ENCODE measurements at regions not wholly inside any gene's neighbourhood (a gene's known extent, or its start where the extent isn't known, plus 50 kb on each side); places are given as distances from the start of the nearest gene placed in this dataset.

DNA sequence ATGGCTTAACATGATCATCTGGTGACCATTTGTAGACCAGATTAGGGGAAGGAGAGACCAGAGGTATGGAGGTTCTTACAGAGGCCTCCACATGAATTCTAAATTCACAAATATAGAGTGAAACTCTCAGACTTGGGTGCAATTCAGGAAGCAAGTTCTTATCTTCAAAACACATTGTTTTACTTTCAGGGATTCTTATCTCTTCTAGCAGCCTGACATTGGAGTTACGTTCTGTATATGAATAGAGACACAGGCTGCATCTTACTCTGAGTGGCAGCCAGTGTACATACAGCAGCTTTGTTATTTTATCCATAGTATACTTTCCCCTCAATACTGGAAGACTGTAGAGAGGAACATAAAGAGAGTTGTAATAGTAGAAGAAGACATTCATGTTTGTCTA lies 1331.7 kb upstream of the WWC1 start:
- ATAC-seq (no peak), DNase-seq (ENCODE audit: low spot score) (no peak)
- Mint-ChIP-seq H3K36me3 (no peaks in the 10 kb centered on the region), H3K4me3 (no peak overlapping the region), H3K4me1 (peaks cover 24% of the 10 kb centered on the region), H3K9me3 (no peaks in the 10 kb centered on the region), H3K27me3 (ENCODE audit: low read depth) (no peaks in the 10 kb centered on the region; the same call in 1 of the 2 replicates), H3K27ac (no peak overlapping the region)
- TF ChIP-seq ESRRA (CRISPR knock-in tag; IDR thresholded peaks at IDR 0.05; ENCODE audit: borderline replicate concordance) (no peak), NFE2L1 (CRISPR knock-in tag; IDR thresholded peaks at IDR 0.05) (no peak), RORB (CRISPR knock-in tag; IDR thresholded peaks at IDR 0.05) (no peak), NR3C1 (CRISPR knock-in tag; conservative IDR thresholded peaks at IDR 0.05; ENCODE audit: low read depth) (no peak), TP53 (CRISPR knock-in tag; IDR thresholded peaks at IDR 0.05) (no peak), SP1 (CRISPR knock-in tag; conservative IDR thresholded peaks at IDR 0.05) (no peak), JAZF1 (CRISPR knock-in tag; IDR thresholded peaks at IDR 0.05) (no peak), FOXP1 (CRISPR knock-in tag; IDR thresholded peaks at IDR 0.05; ENCODE audit: borderline replicate concordance) (no peak)
- TF ChIP-seq, protein P1, sequence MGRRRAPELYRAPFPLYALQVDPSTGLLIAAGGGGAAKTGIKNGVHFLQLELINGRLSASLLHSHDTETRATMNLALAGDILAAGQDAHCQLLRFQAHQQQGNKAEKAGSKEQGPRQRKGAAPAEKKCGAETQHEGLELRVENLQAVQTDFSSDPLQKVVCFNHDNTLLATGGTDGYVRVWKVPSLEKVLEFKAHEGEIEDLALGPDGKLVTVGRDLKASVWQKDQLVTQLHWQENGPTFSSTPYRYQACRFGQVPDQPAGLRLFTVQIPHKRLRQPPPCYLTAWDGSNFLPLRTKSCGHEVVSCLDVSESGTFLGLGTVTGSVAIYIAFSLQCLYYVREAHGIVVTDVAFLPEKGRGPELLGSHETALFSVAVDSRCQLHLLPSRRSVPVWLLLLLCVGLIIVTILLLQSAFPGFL (CRISPR knock-in tag; IDR thresholded peaks at IDR 0.05; ENCODE audit: borderline replicate concordance) = no peak
- TF ChIP-seq, protein P2, sequence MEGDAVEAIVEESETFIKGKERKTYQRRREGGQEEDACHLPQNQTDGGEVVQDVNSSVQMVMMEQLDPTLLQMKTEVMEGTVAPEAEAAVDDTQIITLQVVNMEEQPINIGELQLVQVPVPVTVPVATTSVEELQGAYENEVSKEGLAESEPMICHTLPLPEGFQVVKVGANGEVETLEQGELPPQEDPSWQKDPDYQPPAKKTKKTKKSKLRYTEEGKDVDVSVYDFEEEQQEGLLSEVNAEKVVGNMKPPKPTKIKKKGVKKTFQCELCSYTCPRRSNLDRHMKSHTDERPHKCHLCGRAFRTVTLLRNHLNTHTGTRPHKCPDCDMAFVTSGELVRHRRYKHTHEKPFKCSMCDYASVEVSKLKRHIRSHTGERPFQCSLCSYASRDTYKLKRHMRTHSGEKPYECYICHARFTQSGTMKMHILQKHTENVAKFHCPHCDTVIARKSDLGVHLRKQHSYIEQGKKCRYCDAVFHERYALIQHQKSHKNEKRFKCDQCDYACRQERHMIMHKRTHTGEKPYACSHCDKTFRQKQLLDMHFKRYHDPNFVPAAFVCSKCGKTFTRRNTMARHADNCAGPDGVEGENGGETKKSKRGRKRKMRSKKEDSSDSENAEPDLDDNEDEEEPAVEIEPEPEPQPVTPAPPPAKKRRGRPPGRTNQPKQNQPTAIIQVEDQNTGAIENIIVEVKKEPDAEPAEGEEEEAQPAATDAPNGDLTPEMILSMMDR (IDR thresholded peaks at IDR 0.05) = no peak
- TF ChIP-seq, protein P3, sequence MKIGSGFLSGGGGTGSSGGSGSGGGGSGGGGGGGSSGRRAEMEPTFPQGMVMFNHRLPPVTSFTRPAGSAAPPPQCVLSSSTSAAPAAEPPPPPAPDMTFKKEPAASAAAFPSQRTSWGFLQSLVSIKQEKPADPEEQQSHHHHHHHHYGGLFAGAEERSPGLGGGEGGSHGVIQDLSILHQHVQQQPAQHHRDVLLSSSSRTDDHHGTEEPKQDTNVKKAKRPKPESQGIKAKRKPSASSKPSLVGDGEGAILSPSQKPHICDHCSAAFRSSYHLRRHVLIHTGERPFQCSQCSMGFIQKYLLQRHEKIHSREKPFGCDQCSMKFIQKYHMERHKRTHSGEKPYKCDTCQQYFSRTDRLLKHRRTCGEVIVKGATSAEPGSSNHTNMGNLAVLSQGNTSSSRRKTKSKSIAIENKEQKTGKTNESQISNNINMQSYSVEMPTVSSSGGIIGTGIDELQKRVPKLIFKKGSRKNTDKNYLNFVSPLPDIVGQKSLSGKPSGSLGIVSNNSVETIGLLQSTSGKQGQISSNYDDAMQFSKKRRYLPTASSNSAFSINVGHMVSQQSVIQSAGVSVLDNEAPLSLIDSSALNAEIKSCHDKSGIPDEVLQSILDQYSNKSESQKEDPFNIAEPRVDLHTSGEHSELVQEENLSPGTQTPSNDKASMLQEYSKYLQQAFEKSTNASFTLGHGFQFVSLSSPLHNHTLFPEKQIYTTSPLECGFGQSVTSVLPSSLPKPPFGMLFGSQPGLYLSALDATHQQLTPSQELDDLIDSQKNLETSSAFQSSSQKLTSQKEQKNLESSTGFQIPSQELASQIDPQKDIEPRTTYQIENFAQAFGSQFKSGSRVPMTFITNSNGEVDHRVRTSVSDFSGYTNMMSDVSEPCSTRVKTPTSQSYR (CRISPR knock-in tag; IDR thresholded peaks at IDR 0.05) = no peak
- TF ChIP-seq, protein P4, sequence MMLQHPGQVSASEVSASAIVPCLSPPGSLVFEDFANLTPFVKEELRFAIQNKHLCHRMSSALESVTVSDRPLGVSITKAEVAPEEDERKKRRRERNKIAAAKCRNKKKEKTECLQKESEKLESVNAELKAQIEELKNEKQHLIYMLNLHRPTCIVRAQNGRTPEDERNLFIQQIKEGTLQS (CRISPR knock-in tag; conservative IDR thresholded peaks at IDR 0.05) = no peak
- POLR2A ChIA-PET = no interaction called here
- CTCF ChIA-PET = no interaction called here

DNA sequence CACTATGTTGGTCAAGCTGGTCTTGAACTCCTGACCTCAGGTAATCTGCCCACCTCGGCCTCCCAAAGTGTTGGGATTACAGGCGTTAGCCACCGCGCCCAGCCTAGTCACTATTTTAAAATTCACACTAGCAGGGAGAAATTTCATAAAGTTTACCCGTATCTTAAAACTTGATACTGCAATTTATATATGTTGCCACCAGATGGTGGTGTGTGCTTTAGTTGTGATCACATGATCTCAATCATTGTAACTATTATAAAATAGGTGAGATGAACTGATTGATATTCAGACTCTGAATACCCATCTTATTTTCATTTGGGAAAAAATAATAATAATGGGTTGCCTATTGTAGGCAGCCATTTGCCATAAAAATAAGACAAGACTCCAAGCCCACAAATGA lies 1330.4 kb upstream of the WWC1 start:
- Mint-ChIP-seq H3K4me3 (no peak overlapping the region), H3K9me3 (no peaks in the 10 kb centered on the region), H3K36me3 (no peaks in the 10 kb centered on the region), H3K27ac (no peak overlapping the region), H3K27me3 (ENCODE audit: low read depth) (no peaks in the 10 kb centered on the region; the same call in 1 of the 2 replicates), H3K4me1 (peaks cover 24% of the 10 kb centered on the region)
- ATAC-seq (no peak), DNase-seq (ENCODE audit: low spot score) (no peak)
- TF ChIP-seq TP53 (CRISPR knock-in tag; IDR thresholded peaks at IDR 0.05) (no peak), ZNF121 (CRISPR knock-in tag; IDR thresholded peaks at IDR 0.05) (no peak), CREM (CRISPR knock-in tag; IDR thresholded peaks at IDR 0.05) (no peak), TEAD1 (CRISPR knock-in tag; IDR thresholded peaks at IDR 0.05) (no peak)
- TF ChIP-seq, protein P5, sequence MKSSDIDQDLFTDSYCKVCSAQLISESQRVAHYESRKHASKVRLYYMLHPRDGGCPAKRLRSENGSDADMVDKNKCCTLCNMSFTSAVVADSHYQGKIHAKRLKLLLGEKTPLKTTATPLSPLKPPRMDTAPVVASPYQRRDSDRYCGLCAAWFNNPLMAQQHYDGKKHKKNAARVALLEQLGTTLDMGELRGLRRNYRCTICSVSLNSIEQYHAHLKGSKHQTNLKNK (CRISPR knock-in tag; IDR thresholded peaks at IDR 0.05) = no peak
- TF ChIP-seq, protein P6, sequence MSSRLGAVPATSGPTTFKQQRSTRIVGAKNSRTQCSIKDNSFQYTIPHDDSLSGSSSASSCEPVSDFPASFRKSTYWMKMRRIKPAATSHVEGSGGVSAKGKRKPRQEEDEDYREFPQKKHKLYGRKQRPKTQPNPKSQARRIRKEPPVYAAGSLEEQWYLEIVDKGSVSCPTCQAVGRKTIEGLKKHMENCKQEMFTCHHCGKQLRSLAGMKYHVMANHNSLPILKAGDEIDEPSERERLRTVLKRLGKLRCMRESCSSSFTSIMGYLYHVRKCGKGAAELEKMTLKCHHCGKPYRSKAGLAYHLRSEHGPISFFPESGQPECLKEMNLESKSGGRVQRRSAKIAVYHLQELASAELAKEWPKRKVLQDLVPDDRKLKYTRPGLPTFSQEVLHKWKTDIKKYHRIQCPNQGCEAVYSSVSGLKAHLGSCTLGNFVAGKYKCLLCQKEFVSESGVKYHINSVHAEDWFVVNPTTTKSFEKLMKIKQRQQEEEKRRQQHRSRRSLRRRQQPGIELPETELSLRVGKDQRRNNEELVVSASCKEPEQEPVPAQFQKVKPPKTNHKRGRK (CRISPR knock-in tag; IDR thresholded peaks at IDR 0.05; ENCODE audit: borderline replicate concordance) = no peak
- TF ChIP-seq, protein P2 (IDR thresholded peaks at IDR 0.05) = peak; percentile 27; the same call in 1 of the 2 replicates
- TF ChIP-seq, protein P7, sequence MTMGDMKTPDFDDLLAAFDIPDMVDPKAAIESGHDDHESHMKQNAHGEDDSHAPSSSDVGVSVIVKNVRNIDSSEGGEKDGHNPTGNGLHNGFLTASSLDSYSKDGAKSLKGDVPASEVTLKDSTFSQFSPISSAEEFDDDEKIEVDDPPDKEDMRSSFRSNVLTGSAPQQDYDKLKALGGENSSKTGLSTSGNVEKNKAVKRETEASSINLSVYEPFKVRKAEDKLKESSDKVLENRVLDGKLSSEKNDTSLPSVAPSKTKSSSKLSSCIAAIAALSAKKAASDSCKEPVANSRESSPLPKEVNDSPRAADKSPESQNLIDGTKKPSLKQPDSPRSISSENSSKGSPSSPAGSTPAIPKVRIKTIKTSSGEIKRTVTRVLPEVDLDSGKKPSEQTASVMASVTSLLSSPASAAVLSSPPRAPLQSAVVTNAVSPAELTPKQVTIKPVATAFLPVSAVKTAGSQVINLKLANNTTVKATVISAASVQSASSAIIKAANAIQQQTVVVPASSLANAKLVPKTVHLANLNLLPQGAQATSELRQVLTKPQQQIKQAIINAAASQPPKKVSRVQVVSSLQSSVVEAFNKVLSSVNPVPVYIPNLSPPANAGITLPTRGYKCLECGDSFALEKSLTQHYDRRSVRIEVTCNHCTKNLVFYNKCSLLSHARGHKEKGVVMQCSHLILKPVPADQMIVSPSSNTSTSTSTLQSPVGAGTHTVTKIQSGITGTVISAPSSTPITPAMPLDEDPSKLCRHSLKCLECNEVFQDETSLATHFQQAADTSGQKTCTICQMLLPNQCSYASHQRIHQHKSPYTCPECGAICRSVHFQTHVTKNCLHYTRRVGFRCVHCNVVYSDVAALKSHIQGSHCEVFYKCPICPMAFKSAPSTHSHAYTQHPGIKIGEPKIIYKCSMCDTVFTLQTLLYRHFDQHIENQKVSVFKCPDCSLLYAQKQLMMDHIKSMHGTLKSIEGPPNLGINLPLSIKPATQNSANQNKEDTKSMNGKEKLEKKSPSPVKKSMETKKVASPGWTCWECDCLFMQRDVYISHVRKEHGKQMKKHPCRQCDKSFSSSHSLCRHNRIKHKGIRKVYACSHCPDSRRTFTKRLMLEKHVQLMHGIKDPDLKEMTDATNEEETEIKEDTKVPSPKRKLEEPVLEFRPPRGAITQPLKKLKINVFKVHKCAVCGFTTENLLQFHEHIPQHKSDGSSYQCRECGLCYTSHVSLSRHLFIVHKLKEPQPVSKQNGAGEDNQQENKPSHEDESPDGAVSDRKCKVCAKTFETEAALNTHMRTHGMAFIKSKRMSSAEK (CRISPR knock-in tag; IDR thresholded peaks at IDR 0.05; ENCODE audit: borderline replicate concordance) = no peak
- TF ChIP-seq, protein P8, sequence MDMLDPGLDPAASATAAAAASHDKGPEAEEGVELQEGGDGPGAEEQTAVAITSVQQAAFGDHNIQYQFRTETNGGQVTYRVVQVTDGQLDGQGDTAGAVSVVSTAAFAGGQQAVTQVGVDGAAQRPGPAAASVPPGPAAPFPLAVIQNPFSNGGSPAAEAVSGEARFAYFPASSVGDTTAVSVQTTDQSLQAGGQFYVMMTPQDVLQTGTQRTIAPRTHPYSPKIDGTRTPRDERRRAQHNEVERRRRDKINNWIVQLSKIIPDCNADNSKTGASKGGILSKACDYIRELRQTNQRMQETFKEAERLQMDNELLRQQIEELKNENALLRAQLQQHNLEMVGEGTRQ (CRISPR knock-in tag; IDR thresholded peaks at IDR 0.05) = 0 out of 2 replicates have a peak, but pooled peaks have one; percentile 26
- ChIA-PET CTCF (interaction anchor here (0.7 to 2.7 kb wide), 4 partner anchors 12 to 1202 kb away, joined by 3 to 15 read pairs (median 4); no protein-coding TSS in a partner anchor), POLR2A (interaction anchor here (0.6 kb wide), 1 partner anchor 290 kb away, joined by 4 read pairs; no protein-coding TSS in a partner anchor)
